PC-3 (cell line): ENCODE measurements at regions not wholly inside any gene's neighbourhood (a gene's known extent, or its start where the extent isn't known, plus 50 kb on each side); places are given as distances from the start of the nearest gene placed in this dataset.

ENCODE experiments used
- ATAC-seq: fragments of 200-7000 bp; cut with Tn5 transposase; 2 replicates; pipeline ENCODE4 v1.9.1; 2020; ENCODE audit warnings: mild to moderate bottlenecking, moderate library complexity
- BruUV-seq: library from RNA; stranded (reverse); fragments of 400-500 nt; replicated peaks from 2 replicates; lab custom pipeline; 2021; lab: Mats Ljungman, UMichigan
- CTCF ChIA-PET: fragments of 300-600 bp; sonication (Branson Sonifier 250); formaldehyde crosslinking; loops from one replicate; lab custom pipeline; 2022; ENCODE audit warnings: antibody characterized with exemption; lab: Charles Lee
- POLR2A ChIA-PET: fragments of 300-600 bp; sonication (Branson Sonifier 250); formaldehyde crosslinking; loops from one replicate; lab custom pipeline; 2022; ENCODE audit warnings: antibody characterized with exemption; ENCODE audit not compliant: unreplicated experiment; lab: Charles Lee
- DNase-seq: peaks from one replicate; pipeline ENCODE4 v3.0.0-alpha.2; 2015
- H2AFZ ChIP-seq: fragments of 300-600 bp; sonication (generic); 2 replicates; pipeline ENCODE4 v1.6.0; 2016; ENCODE audit warnings: antibody characterized with exemption, low read length
- H3F3A ChIP-seq: fragments of 300-600 bp; sonication (generic); one replicate; pipeline ENCODE4 v1.6.0; 2017; ENCODE audit warnings: antibody characterized with exemption, low read length, control low read depth, mild to moderate bottlenecking; ENCODE audit not compliant: unreplicated experiment
- H3K27ac ChIP-seq: fragments of 300-600 bp; sonication (generic); 2 replicates; pipeline ENCODE4 v1.5.1; 2016; ENCODE audit warnings: mild to moderate bottlenecking, low read length
- H3K27me3 ChIP-seq: fragments of 300-600 bp; sonication (generic); 2 replicates; pipeline ENCODE4 v1.6.1; 2016; ENCODE audit warnings: low read length, mixed read lengths
- H3K36me3 ChIP-seq: fragments of 300-600 bp; sonication (generic); 2 replicates; pipeline ENCODE4 v1.6.1; 2016; ENCODE audit warnings: low read depth, mixed run types, low read length, mixed read lengths
- H3K4me1 ChIP-seq: fragments of 300-600 bp; sonication (generic); 2 replicates; pipeline ENCODE4 v1.5.1; 2016; ENCODE audit warnings: low read length; ENCODE audit not compliant: insufficient read depth
- H3K4me2 ChIP-seq: fragments of 300-600 bp; sonication (generic); 2 replicates; pipeline ENCODE4 v1.6.0; 2016; ENCODE audit warnings: low read length
- H3K4me3 ChIP-seq: fragments of 300-600 bp; sonication (generic); 2 replicates; pipeline ENCODE4 v1.5.1; 2016; ENCODE audit warnings: mild to moderate bottlenecking, low read length, mixed read lengths
- H3K79me2 ChIP-seq: fragments of 300-600 bp; sonication (generic); 2 replicates; pipeline ENCODE4 v1.6.1; 2017; ENCODE audit warnings: low read length, mixed read lengths
- H3K9ac ChIP-seq: fragments of 300-600 bp; sonication (generic); 2 replicates; pipeline ENCODE4 v1.6.0; 2016; ENCODE audit warnings: mild to moderate bottlenecking, low read length
- H3K9me2 ChIP-seq: fragments of 300-600 bp; sonication (generic); replicated peaks from 2 replicates; pipeline ENCODE4 v1.6.1; 2016; ENCODE audit warnings: mixed run types, low read length, mixed read lengths
- H3K9me3 ChIP-seq: fragments of 300-600 bp; sonication (generic); 2 replicates; pipeline ENCODE4 v1.6.1; 2016; ENCODE audit warnings: low read length, mixed read lengths
- H4K20me1 ChIP-seq: fragments of 300-600 bp; sonication (generic); 2 replicates; pipeline ENCODE4 v1.6.1; 2016; ENCODE audit warnings: low read length, mixed read lengths
- EZH2 ChIP-seq: fragments of 300-600 bp; sonication (generic); IDR thresholded peaks from one replicate; pipeline ENCODE4 v1.6.1; 2017; ENCODE audit warnings: antibody characterized with exemption, mild to moderate bottlenecking, low read length; ENCODE audit not compliant: unreplicated experiment
- EZH2phosphoT487 ChIP-seq: fragments of 300-600 bp; sonication (generic); IDR thresholded peaks from 2 replicates; pipeline ENCODE4 v1.6.1; 2018; ENCODE audit warnings: mild to moderate bottlenecking, antibody characterized with exemption, low read length, borderline replicate concordance
- intact Hi-C: fragments of 100-400 bp; cut with micrococcal nuclease; formaldehyde crosslinking; loops from 2 replicates; pipeline ENCODE4 v1.9.0; 2023
- TF ChIP-seq, protein P1 (sequence below): fragments of 300-600 bp; sonication (generic); conservative IDR thresholded peaks from 2 replicates; pipeline ENCODE4 v1.5.1; 2017; ENCODE audit warnings: antibody characterized with exemption, low read depth, mild to moderate bottlenecking, low read length

DNA sequence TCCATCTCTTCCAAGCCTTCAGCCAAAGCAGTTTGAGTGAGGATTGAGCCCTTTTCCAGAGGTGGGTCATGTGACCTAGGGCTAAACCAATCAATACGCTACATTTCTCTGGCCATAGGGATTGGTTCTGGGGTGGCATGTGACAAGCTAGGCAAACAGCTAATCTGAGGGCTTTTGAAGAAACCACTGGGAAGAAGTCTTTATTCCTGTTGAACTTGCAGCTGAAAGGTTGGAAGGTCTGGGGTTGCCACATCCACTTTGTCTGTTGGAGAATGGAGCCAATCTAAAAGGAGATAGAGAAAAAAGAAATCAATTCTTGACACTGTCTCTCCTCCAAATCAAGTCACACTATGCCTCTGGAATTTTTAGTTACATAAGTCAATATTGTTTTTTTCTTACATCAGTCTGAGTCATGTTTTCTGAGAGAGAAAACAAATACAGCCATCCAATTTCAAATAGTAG, 637.8 kb upstream of the WWC1 start:
- TF ChIP-seq EZH2phosphoT487 (no peak), EZH2 (no peak)
- TF ChIP-seq, protein P1, sequence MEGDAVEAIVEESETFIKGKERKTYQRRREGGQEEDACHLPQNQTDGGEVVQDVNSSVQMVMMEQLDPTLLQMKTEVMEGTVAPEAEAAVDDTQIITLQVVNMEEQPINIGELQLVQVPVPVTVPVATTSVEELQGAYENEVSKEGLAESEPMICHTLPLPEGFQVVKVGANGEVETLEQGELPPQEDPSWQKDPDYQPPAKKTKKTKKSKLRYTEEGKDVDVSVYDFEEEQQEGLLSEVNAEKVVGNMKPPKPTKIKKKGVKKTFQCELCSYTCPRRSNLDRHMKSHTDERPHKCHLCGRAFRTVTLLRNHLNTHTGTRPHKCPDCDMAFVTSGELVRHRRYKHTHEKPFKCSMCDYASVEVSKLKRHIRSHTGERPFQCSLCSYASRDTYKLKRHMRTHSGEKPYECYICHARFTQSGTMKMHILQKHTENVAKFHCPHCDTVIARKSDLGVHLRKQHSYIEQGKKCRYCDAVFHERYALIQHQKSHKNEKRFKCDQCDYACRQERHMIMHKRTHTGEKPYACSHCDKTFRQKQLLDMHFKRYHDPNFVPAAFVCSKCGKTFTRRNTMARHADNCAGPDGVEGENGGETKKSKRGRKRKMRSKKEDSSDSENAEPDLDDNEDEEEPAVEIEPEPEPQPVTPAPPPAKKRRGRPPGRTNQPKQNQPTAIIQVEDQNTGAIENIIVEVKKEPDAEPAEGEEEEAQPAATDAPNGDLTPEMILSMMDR, result no peak
- Histone ChIP-seq H3K9ac (peak overlapping the region; percentile 31), H3K4me1 (peaks cover 37% of the 10 kb centered on the region), H3F3A (peaks cover 10% of the 10 kb centered on the region), H3K9me3 (no peaks in the 10 kb centered on the region), H3K27ac (peak overlapping the region; percentile 86), H2AFZ (no peak overlapping the region; the same call in 1 of the 2 replicates), H3K36me3 (no peaks in the 10 kb centered on the region), H3K4me2 (peak overlapping the region; percentile 79), H3K4me3 (no peak overlapping the region), H3K27me3 (no peaks in the 10 kb centered on the region), H3K79me2 (no peaks in the 10 kb centered on the region), H4K20me1 (no peaks in the 10 kb centered on the region), H3K9me2 (no peaks in the 10 kb centered on the region)
- ATAC-seq (peak; percentile 62), DNase-seq (peak; percentile 80)
- POLR2A ChIA-PET, result interaction anchor here (0.5 kb wide), 1 partner anchor 10 kb away, joined by 6 read pairs; no protein-coding TSS in a partner anchor
- intact Hi-C loops, result loop anchor here (1.0 to 5.0 kb wide), 3 partner anchors 10 to 66 kb away; no protein-coding TSS in a partner anchor
- BruUV-seq, result no TSS peak
- CTCF ChIA-PET, result interaction anchor here (0.6 kb wide), 1 partner anchor 1559 kb away, joined by 3 read pairs; no protein-coding TSS in a partner anchor

DNA sequence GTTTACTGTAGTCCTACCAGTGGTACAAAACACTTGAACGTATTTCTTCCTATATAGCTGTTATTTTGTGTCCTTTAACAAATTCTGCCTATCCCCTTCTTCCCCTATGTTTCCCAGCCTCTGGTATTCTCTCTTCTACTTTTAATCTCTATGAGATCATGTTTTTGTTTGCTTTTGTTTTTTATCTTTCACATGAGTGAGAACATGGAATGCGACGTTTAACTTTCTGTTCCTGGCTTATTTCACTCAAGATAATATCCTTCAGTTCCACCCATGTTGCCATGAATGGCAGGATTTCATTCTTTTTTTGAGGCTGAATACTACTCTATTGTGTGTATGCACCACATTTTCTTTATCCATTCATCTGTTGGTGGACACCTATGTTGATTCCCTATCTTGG, 634.4 kb upstream of the WWC1 start:
- Histone ChIP-seq H3K4me1 (peaks cover 36% of the 10 kb centered on the region), H3K9me2 (no peaks in the 10 kb centered on the region), H4K20me1 (no peaks in the 10 kb centered on the region), H3K9ac (no peak overlapping the region), H3K79me2 (no peaks in the 10 kb centered on the region), H3F3A (peaks cover 10% of the 10 kb centered on the region), H3K27me3 (no peaks in the 10 kb centered on the region), H3K4me3 (no peak overlapping the region), H2AFZ (peak overlapping the region; percentile 30; the same call in 1 of the 2 replicates), H3K9me3 (no peaks in the 10 kb centered on the region), H3K27ac (no peak overlapping the region), H3K4me2 (peak overlapping the region; percentile 44), H3K36me3 (no peaks in the 10 kb centered on the region)
- DNase-seq (peak; percentile 21), ATAC-seq (no peak; the same call in 1 of the 2 replicates)
- intact Hi-C loops, result no loop called here
- no TSS peak for BruUV-seq
- ChIA-PET POLR2A (no interaction called here), CTCF (no interaction called here)
- TF ChIP-seq EZH2phosphoT487 (no peak), EZH2 (no peak)
- TF ChIP-seq, protein P1, result no peak

DNA sequence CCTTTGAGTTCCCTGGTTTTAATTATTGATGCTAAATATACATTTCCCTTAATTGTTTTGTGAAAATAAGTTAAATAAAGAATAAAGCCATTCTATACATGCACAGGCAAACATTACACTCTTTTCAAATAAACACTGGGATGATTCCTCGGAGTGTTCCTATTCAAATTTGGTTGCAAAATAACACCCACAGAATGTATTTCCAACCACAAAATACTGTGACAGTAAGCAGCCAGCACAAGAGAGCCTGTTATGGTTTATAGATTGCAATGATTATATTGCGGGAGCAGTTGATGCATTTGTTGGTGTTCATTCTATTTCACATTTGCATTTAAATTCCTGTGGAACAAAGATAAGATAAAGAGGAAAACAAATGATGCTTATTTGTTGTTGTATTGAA, 632.6 kb upstream of the WWC1 start:
- intact Hi-C loops, result no loop called here
- Histone ChIP-seq H3K36me3 (no peaks in the 10 kb centered on the region), H2AFZ (no peak overlapping the region), H3K9ac (no peak overlapping the region), H3K4me1 (peaks cover 30% of the 10 kb centered on the region), H3K79me2 (no peaks in the 10 kb centered on the region), H3K27me3 (no peaks in the 10 kb centered on the region), H3K4me2 (no peak overlapping the region), H3F3A (peaks cover 5% of the 10 kb centered on the region), H3K9me3 (no peaks in the 10 kb centered on the region), H3K27ac (no peak overlapping the region), H3K4me3 (no peak overlapping the region), H4K20me1 (no peaks in the 10 kb centered on the region), H3K9me2 (no peaks in the 10 kb centered on the region)
- ATAC-seq (no peak), DNase-seq (no peak)
- no TSS peak for BruUV-seq
- no peak for TF ChIP-seq EZH2
- ChIA-PET CTCF (no interaction called here), POLR2A (no interaction called here)
